Vagina (tissue), 2 donors: ENCODE measurements at regions not wholly inside any gene's neighbourhood (a gene's known extent, or its start where the extent isn't known, plus 50 kb on each side); places are given as distances from the start of the nearest gene placed in this dataset.

Source experiments
- DNase-seq, 2 donors: peaks; one replicate each; pipeline ENCODE4 v3.0.0-alpha.2; 2017; ENCODE audit errors: extremely low spot score in 2 of 2
- H3K27ac ChIP-seq: fragments of 200-600 bp; sonication (generic); one replicate; pipeline ENCODE4 v1.5.1; 2019
- H3K27me3 ChIP-seq: fragments of 200-600 bp; sonication (generic); one replicate; pipeline ENCODE4 v1.5.1; 2019
- H3K36me3 ChIP-seq, 2 donors: fragments of 200-600 bp; sonication (generic); one replicate each; pipeline ENCODE4 v1.5.1; 2017 to 2019
- H3K4me1 ChIP-seq: fragments of 200-600 bp; sonication (generic); one replicate; pipeline ENCODE4 v1.5.1; 2019
- H3K4me3 ChIP-seq, 2 donors: fragments of 200-600 bp; sonication (generic); 1 replicate in 1 of 2; 2 replicates in 1 of 2; pipeline ENCODE4 v1.5.1; 2016 to 2019
- H3K9me3 ChIP-seq: fragments of 200-600 bp; sonication (generic); one replicate; pipeline ENCODE4 v1.5.1; 2019
- CTCF ChIP-seq, 3 experiments: fragments of 450-650 bp in 2 of 3; fragments of 200-600 bp in 1 of 3; sonication (generic) in 1 of 3; IDR thresholded peaks; one replicate each; pipeline ENCODE4 v1.5.1; 2017 to 2019; ENCODE audit warnings: antibody characterized with exemption in 3 of 3, mild to moderate bottlenecking in 2 of 3, moderate library complexity in 2 of 3
- POLR2A ChIP-seq, 2 donors: fragments of 450-650 bp; IDR thresholded peaks; one replicate each; pipeline ENCODE4 v1.6.1; 2017; ENCODE audit warnings: antibody characterized with exemption in 2 of 2, mild to moderate bottlenecking in 2 of 2, moderate library complexity in 2 of 2
- POLR2AphosphoS5 ChIP-seq, 2 donors: sonication (generic); formaldehyde crosslinking; IDR thresholded peaks; one replicate each; pipeline ENCODE4 v1.9.0; 2017; ENCODE audit warnings: antibody characterized with exemption in 2 of 2, mild to moderate bottlenecking in 2 of 2, low read depth in 1 of 2; ENCODE audit not compliant: insufficient read depth in 1 of 2
- intact Hi-C: fragments of 100-400 bp; cut with DNase I; formaldehyde crosslinking; loops from one replicate; pipeline ENCODE4 v1.15.1; 2023

GRCh38 chr1:189141056-189141455, 1336.6 kb downstream of the BRINP3 start:
- no peak for TF ChIP-seq CTCF (IDR thresholded peaks at IDR 0.05)
- TF ChIP-seq POLR2AphosphoS5 (IDR thresholded peaks at IDR 0.05; ENCODE audit: insufficient read depth in 1 of 2, low read depth in 1 of 2) = no peak
- no peak for DNase-seq
- H3K27ac ChIP-seq = no peak overlapping the region
- H3K9me3 ChIP-seq = no peaks in the 10 kb centered on the region
- no peaks in the 10 kb centered on the region for H3K4me1 ChIP-seq
- no peak overlapping the region for H3K4me3 ChIP-seq
- H3K36me3 ChIP-seq = no peaks in the 10 kb centered on the region
- intact Hi-C loops = no loop called here
- H3K27me3 ChIP-seq = no peaks in the 10 kb centered on the region

DNA sequence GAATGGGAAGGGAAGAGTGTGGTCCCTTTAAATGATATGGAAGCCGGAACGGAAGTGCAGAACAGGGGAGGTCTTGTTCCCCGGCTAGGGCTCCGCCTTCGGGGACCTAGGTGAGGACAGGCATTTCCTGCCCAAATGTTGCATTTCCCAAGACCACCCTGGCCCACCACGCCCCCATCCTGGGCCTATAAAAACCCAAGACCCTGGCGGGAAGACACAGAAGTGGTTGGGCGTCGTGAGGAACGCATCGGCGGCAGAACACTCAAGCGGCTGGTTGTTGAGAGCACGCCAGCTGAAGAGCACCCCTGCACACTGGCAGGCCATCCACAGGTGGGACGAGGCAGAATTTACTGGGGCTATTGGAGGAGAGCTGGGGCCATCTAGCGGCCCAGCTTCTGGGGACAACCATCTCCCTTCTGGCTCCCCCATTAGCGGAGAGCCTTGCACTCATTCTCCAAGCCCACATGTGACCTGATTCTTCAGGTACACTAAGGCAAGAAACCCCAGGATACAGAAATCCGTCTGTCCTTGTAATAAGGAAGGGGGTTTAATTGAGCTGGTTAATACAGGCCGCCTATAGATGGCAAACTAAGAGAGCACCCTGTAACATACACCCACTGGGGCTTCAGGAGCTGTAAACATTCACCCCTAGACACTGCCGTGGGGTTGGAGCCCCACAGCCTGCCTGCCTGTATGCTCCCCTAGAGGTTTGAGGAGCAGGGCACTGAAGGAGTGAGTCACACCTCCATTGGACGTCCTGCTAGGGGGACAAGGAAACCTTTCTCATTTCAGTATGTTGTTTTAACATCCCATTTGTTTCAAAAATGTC, 1327.9 kb downstream of the BRINP3 start:
- TF ChIP-seq CTCF (IDR thresholded peaks at IDR 0.05) (no peak), POLR2AphosphoS5 (IDR thresholded peaks at IDR 0.05; ENCODE audit: insufficient read depth in 1 of 2, low read depth in 1 of 2) (no peak), POLR2A (IDR thresholded peaks at IDR 0.05) (no peak)
- H3K4me3 ChIP-seq = no peak overlapping the region
- intact Hi-C loops = no loop called here
- no peaks in the 10 kb centered on the region for H3K4me1 ChIP-seq
- H3K27ac ChIP-seq = no peak overlapping the region
- no peaks in the 10 kb centered on the region for H3K36me3 ChIP-seq
- no peaks in the 10 kb centered on the region for H3K9me3 ChIP-seq
- no peaks in the 10 kb centered on the region for H3K27me3 ChIP-seq
- DNase-seq = no peak

DNA sequence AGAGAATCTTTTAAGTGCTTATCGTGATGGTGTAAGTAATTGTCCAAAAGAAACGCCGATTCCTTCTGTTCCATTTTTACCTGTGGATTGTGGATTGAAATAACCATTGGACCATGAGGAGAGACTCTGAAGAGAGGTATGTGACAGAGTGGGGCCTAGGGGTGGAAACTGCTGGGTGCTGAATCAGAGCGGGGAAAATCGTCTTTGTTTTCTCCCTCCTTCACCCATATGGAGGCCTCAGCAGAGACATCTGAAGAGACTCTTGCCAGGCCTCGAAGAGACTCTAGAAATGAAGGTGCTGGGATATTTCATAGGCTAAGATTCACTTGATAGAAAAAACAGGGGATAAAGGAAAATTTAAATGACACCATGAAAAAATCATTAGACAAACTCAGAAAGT, 1327.0 kb downstream of the BRINP3 start:
- Histone ChIP-seq H3K4me3 (no peak overlapping the region), H3K27me3 (no peaks in the 10 kb centered on the region), H3K36me3 (no peaks in the 10 kb centered on the region), H3K27ac (no peak overlapping the region), H3K4me1 (no peaks in the 10 kb centered on the region), H3K9me3 (no peaks in the 10 kb centered on the region)
- TF ChIP-seq POLR2A (IDR thresholded peaks at IDR 0.05) (no peak), POLR2AphosphoS5 (IDR thresholded peaks at IDR 0.05; ENCODE audit: insufficient read depth in 1 of 2, low read depth in 1 of 2) (no peak), CTCF (IDR thresholded peaks at IDR 0.05) (no peak)
- DNase-seq = no peak
- intact Hi-C loops = no loop called here

GRCh38 chr1:189151361-189151760, 1326.3 kb downstream of the BRINP3 start:
- intact Hi-C loops = no loop called here
- TF ChIP-seq POLR2AphosphoS5 (IDR thresholded peaks at IDR 0.05; ENCODE audit: insufficient read depth in 1 of 2, low read depth in 1 of 2) (no peak), POLR2A (IDR thresholded peaks at IDR 0.05) (no peak), CTCF (IDR thresholded peaks at IDR 0.05) (no peak)
- Histone ChIP-seq H3K9me3 (no peaks in the 10 kb centered on the region), H3K4me1 (no peaks in the 10 kb centered on the region), H3K27me3 (no peaks in the 10 kb centered on the region), H3K4me3 (no peak overlapping the region), H3K27ac (no peak overlapping the region), H3K36me3 (no peaks in the 10 kb centered on the region)
- DNase-seq = no peak

DNA sequence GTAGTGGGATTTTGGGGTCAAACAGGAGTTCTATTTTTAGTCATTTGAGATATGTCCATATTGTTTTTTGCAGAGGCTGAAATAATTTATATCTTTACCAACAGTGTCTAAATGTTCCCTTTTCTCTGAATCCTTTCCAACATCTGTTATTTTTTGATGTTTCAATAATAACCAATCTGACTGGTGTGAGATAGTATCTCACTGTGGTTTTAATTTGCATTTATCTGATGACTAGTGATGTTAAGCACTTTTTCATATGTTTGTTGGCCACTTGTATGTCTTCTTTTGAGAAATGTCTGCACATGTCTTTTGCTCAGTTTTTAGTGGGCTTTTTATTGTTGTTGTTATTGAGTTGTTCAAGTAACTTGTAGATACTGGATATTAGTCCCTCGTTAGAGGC, 1325.0 kb downstream of the BRINP3 start:
- Histone ChIP-seq H3K4me1 (no peaks in the 10 kb centered on the region), H3K27ac (no peak overlapping the region), H3K4me3 (no peak overlapping the region), H3K9me3 (no peaks in the 10 kb centered on the region), H3K27me3 (no peaks in the 10 kb centered on the region), H3K36me3 (no peaks in the 10 kb centered on the region)
- TF ChIP-seq POLR2AphosphoS5 (IDR thresholded peaks at IDR 0.05; ENCODE audit: insufficient read depth in 1 of 2, low read depth in 1 of 2) (no peak), POLR2A (IDR thresholded peaks at IDR 0.05) (no peak), CTCF (IDR thresholded peaks at IDR 0.05) (no peak)
- DNase-seq = no peak
- intact Hi-C loops = no loop called here
